SK-N-SH (cell line): ENCODE measurements at regions not wholly inside any gene's neighbourhood (a gene's known extent, or its start where the extent isn't known, plus 50 kb on each side); places are given as distances from the start of the nearest gene placed in this dataset.

Experiments used
- CTCF ChIA-PET: fragments of 300-600, 350-600 bp; formaldehyde crosslinking; extraction: SDS; loops from one replicate; lab custom pipeline; 2021; lab: Yijun Ruan, JAX
- POLR2A ChIA-PET: fragments of 350-600 bp; sonication (Branson Sonifier 250); formaldehyde crosslinking; extraction: SDS; loops from one replicate; lab custom pipeline; 2020; ENCODE audit warnings: antibody characterized with exemption, inconsistent platforms; lab: Yijun Ruan, JAX
- DNase-seq: peaks from one replicate; pipeline ENCODE4 v3.0.0; 2012
- H2AFZ ChIP-seq: fragments of 200-600 bp; sonication (generic); 2 replicates; pipeline ENCODE4 v1.8.1; 2016; ENCODE audit warnings: antibody characterized with exemption, mild to moderate bottlenecking, low read depth
- H3F3A ChIP-seq: fragments of 200-600 bp; sonication (generic); replicated peaks from 2 replicates; pipeline ENCODE3; 2016; ENCODE audit warnings: antibody characterized with exemption, mild to moderate bottlenecking; ENCODE audit not compliant: insufficient read depth
- H3K27ac ChIP-seq, 2 experiments: fragments of 200-500 bp in 1 of 2; fragments of 200-600 bp in 1 of 2; sonication (Bioruptor generic) in 1 of 2; sonication (generic), shearing (Covaris generic) in 1 of 2; 2 replicates each; pipeline versions ENCODE4 v1.5.1 to v1.6.1; 2014 to 2016; ENCODE audit warnings: low read depth in 2 of 2, inconsistent platforms in 1 of 2, low read length in 1 of 2, mild to moderate bottlenecking in 1 of 2, mixed read lengths in 1 of 2
- H3K27me3 ChIP-seq: fragments of 200-600 bp; sonication (generic), shearing (Covaris generic); 2 replicates; pipeline ENCODE4 v1.6.1; 2016; ENCODE audit warnings: mixed run types; ENCODE audit not compliant: insufficient read depth
- H3K36me3 ChIP-seq, 2 experiments: fragments of 200-500 bp in 1 of 2; fragments of 200-600 bp in 1 of 2; sonication (Bioruptor generic) in 1 of 2; sonication (generic) in 1 of 2; replicated peaks in 1 of 2; 2 replicates each; pipeline versions ENCODE3 to v1.5.1; 2014 to 2016; ENCODE audit warnings: low read length in 1 of 2, mild to moderate bottlenecking in 1 of 2; ENCODE audit not compliant: insufficient read depth in 2 of 2, control insufficient read depth in 1 of 2
- H3K4me1 ChIP-seq, 2 experiments: fragments of 200-500 bp in 1 of 2; fragments of 200-600 bp in 1 of 2; sonication (Bioruptor generic) in 1 of 2; sonication (generic), shearing (Covaris generic) in 1 of 2; 2 replicates each; pipeline versions ENCODE4 v1.5.1 to v1.6.1; 2014 to 2016; ENCODE audit warnings: low read depth in 1 of 2, low read length in 1 of 2, mixed run types in 1 of 2; ENCODE audit not compliant: insufficient read depth in 2 of 2, control insufficient read depth in 1 of 2
- H3K4me2 ChIP-seq: fragments of 200-600 bp; sonication (generic), shearing (Covaris generic); 2 replicates; pipeline ENCODE4 v1.6.1; 2017; ENCODE audit warnings: mixed run types
- H3K4me3 ChIP-seq, 2 experiments: fragments of 200-500 bp in 1 of 2; fragments of 200-600 bp in 1 of 2; sonication (Bioruptor generic) in 1 of 2; sonication (generic), shearing (Covaris generic) in 1 of 2; 2 replicates each; pipeline versions ENCODE4 v1.5.1 to v1.8.1; 2014 to 2016; ENCODE audit warnings: low read depth in 2 of 2, inconsistent platforms in 1 of 2, low read length in 1 of 2, mild to moderate bottlenecking in 1 of 2, mixed read lengths in 1 of 2, moderate library complexity in 1 of 2
- H3K79me2 ChIP-seq: fragments of 200-600 bp; sonication (generic); 2 replicates; pipeline ENCODE4 v1.8.1; 2017; ENCODE audit warnings: mild to moderate bottlenecking; ENCODE audit not compliant: insufficient read depth
- H3K9ac ChIP-seq: fragments of 200-600 bp; sonication (generic); 2 replicates; pipeline ENCODE4 v1.6.1; 2017; ENCODE audit warnings: mixed run types
- H3K9me2 ChIP-seq: fragments of 200-600 bp; sonication (generic); 2 replicates; pipeline ENCODE4 v1.6.1; 2017; ENCODE audit warnings: mixed run types
- H3K9me3 ChIP-seq: fragments of 200-600 bp; sonication (generic); 2 replicates; pipeline ENCODE4 v1.6.1; 2017; ENCODE audit warnings: mixed run types, mild to moderate bottlenecking, moderate library complexity
- H4K20me1 ChIP-seq: fragments of 200-600 bp; sonication (generic); 2 replicates; pipeline ENCODE4 v1.6.1; 2017; ENCODE audit warnings: mild to moderate bottlenecking, mixed run types; ENCODE audit not compliant: insufficient read depth
- CTCF ChIP-seq: fragments of 200-600 bp; sonication (generic); IDR thresholded peaks from 2 replicates; pipeline ENCODE4 v1.6.1; 2017; ENCODE audit warnings: antibody characterized with exemption, mild to moderate bottlenecking, moderate library complexity
- EP300 ChIP-seq, 2 experiments: IDR thresholded peaks; 2 replicates each; pipeline versions ENCODE4 v1.4.0 to v1.6.1; 2012; ENCODE audit warnings: borderline replicate concordance in 1 of 2, low read depth in 1 of 2, low read length in 1 of 2
- FOXM1 ChIP-seq: IDR thresholded peaks from 2 replicates; pipeline ENCODE4 v1.4.0; 2012; ENCODE audit warnings: low read depth, mild to moderate bottlenecking
- MEF2A ChIP-seq: IDR thresholded peaks from 2 replicates; pipeline ENCODE4 v1.4.0; 2012; ENCODE audit warnings: low read depth, borderline replicate concordance
- MXI1 ChIP-seq: IDR thresholded peaks from 2 replicates; pipeline ENCODE4 v1.6.1; 2012; ENCODE audit warnings: mild to moderate bottlenecking, low read depth, low read length, improper control_type of control experiment
- RCOR1 ChIP-seq: fragments of 150-350 bp; IDR thresholded peaks from 2 replicates; pipeline ENCODE4 v1.6.1; 2017; ENCODE audit warnings: antibody characterized with exemption, low read length
- USF1 ChIP-seq: IDR thresholded peaks from 2 replicates; pipeline ENCODE4 v1.4.0; 2012; ENCODE audit warnings: low read depth, borderline replicate concordance
- WGBS: methylation state at CpG from one replicate; pipeline ENCODE4 v1.1.6; 2017; ENCODE audit warnings: low lambda C conversion rate; 5-methylcytosine and 5-hydroxymethylcytosine counted together

GRCh38 chr11:120035756-120036155, 102.2 kb downstream of the TRIM29 start (continued):
- TF ChIP-seq USF1: no peak
- TF ChIP-seq EP300 (IDR thresholded peaks at IDR 0.05; ENCODE audit: borderline replicate concordance in 1 of 2, low read depth in 1 of 2, low read length in 1 of 2): no peak
- TF ChIP-seq MXI1: no peak
- TF ChIP-seq FOXM1: no peak
- no peak for TF ChIP-seq MEF2A

- POLR2A ChIA-PET: no interaction called here
Measured at GRCh38 chr11:120034881-120035630, 102.9 kb downstream of the TRIM29 start.

More at GRCh38 chr11:120034881-120035630, 102.9 kb downstream of the TRIM29 start:
- no peaks in the 10 kb centered on the region for H4K20me1 ChIP-seq
- no peak overlapping the region for H2AFZ ChIP-seq
- H3K36me3 ChIP-seq: no peaks in the 10 kb centered on the region
- no peak for DNase-seq
- no peaks in the 10 kb centered on the region for H3K27me3 ChIP-seq
- no peak for TF ChIP-seq RCOR1
- TF ChIP-seq CTCF: no peak
- TF ChIP-seq, all 33 proteins: peak for 0
- H3K4me1 ChIP-seq: peaks cover 0 to 24% of the 10 kb centered on the region in 2 experiments; a peak in 1 of 4 replicates
- no peak overlapping the region for H3K4me2 ChIP-seq
- H3F3A ChIP-seq: no peaks in the 10 kb centered on the region
- H3K9me2 ChIP-seq: no peaks in the 10 kb centered on the region
- CTCF ChIA-PET: interaction anchor here (1.1 to 1.9 kb wide), 5 partner anchors 12 to 127 kb away, joined by 3 to 7 read pairs (median 3); no protein-coding TSS in a partner anchor
- no peaks in the 10 kb centered on the region for H3K79me2 ChIP-seq
- 40% methylated on average over 8 of the region's 9 CpGs for WGBS
- no peak overlapping the region for H3K9ac ChIP-seq
- H3K9me3 ChIP-seq: no peaks in the 10 kb centered on the region
- H3K4me3 ChIP-seq: no peak overlapping the region
- H3K27ac ChIP-seq: peak overlapping the region in 1 of 2 experiments; percentile 47; a peak in 1 of 4 replicates
